Fibroblast of lung (primary cell): ENCODE measurements at regions not wholly inside any gene's neighbourhood (a gene's known extent, or its start where the extent isn't known, plus 50 kb on each side); places are given as distances from the start of the nearest gene placed in this dataset.

Experiments used
- EZH2 ChIP-seq: IDR thresholded peaks from 2 replicates; pipeline ENCODE4 v1.5.1; 2012; ENCODE audit warnings: low read length, control low read depth, mild to moderate bottlenecking; ENCODE audit errors: missing control alignments
- TF ChIP-seq, protein P1 (sequence below), 2 donors: IDR thresholded peaks in 1 of 2; conservative IDR thresholded peaks in 1 of 2; 1 replicate in 1 of 2; 2 replicates in 1 of 2; pipeline ENCODE4 v1.5.1; 2011 to 2012; ENCODE audit warnings: low read length in 2 of 2, control low read depth in 1 of 2, inconsistent platforms in 1 of 2, low read depth in 1 of 2, mild to moderate bottlenecking in 1 of 2

- TF ChIP-seq, protein P1, sequence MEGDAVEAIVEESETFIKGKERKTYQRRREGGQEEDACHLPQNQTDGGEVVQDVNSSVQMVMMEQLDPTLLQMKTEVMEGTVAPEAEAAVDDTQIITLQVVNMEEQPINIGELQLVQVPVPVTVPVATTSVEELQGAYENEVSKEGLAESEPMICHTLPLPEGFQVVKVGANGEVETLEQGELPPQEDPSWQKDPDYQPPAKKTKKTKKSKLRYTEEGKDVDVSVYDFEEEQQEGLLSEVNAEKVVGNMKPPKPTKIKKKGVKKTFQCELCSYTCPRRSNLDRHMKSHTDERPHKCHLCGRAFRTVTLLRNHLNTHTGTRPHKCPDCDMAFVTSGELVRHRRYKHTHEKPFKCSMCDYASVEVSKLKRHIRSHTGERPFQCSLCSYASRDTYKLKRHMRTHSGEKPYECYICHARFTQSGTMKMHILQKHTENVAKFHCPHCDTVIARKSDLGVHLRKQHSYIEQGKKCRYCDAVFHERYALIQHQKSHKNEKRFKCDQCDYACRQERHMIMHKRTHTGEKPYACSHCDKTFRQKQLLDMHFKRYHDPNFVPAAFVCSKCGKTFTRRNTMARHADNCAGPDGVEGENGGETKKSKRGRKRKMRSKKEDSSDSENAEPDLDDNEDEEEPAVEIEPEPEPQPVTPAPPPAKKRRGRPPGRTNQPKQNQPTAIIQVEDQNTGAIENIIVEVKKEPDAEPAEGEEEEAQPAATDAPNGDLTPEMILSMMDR (conservative IDR thresholded peaks at IDR 0.05 in 1 of 2, IDR thresholded peaks at IDR 0.05 in 1 of 2; ENCODE audit: low read depth in 1 of 2, low read length in 2 of 2): no peak
- no peak for TF ChIP-seq EZH2
Observed at GRCh38 chr3:64799606-64800005, 111.8 kb upstream of the ADAMTS9 start.
